GM19463 (cell line): ENCODE measurements at regions not wholly inside any gene's neighbourhood (a gene's known extent, or its start where the extent isn't known, plus 50 kb on each side); places are given as distances from the start of the nearest gene placed in this dataset.

Source experiments
- ATAC-seq: cut with Tn5 transposase; IDR thresholded peaks from one replicate; pipeline ENCODE4 v1.9.1; 2021; ENCODE audit warnings: mild to moderate bottlenecking, moderate library complexity; ENCODE audit not compliant: unreplicated experiment

GRCh38 chr1:244106837-244107493 lies 55.9 kb downstream of the ZBTB18 start:
- no peak for ATAC-seq

GRCh38 chr1:244111027-244111426 lies 59.9 kb downstream of the ZBTB18 start:
- no peak for ATAC-seq

DNA sequence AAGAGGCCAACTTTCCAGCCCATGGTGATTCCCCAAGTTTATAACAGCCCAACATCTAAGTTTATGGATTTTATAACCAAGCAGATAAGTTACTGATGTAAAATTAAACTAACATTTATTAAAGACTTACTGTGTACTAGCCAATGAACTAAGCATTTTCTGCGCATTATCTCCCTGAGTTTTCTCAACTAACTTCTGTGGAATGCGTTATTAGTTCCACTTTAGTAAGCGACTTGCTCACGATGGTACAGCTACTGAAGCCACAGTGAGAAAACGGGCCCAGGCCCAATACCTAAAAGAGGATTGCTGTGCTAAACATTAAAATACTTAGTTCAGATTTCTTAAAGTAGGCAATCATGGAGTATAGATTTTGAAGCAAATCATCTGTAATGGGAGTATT lies 61.0 kb downstream of the ZBTB18 start:
- no peak for ATAC-seq

- ATAC-seq: no peak
Measured at GRCh38 chr1:244112636-244113035, 61.6 kb downstream of the ZBTB18 start.

GRCh38 chr1:244113532-244114320 lies 62.6 kb downstream of the ZBTB18 start:
- no peak for ATAC-seq

DNA sequence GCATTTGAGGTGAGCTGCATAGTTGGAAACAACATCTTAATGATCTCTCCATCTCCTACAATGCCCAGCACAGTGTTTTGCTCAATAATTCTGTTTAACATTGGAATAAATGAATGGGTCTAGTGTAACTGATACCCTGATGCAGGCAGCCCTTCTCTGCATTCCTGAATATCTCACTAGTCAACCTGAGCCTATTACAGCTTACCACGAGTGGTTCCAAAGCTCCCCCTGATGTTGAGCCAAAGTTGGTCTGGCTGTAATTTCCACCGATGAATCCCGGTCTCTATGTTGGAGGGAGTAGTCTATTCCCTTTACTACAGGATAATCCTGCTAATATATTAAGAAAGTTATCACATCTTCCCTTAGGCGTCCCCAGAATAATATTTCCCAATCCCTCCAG lies 63.8 kb downstream of the ZBTB18 start:
- ATAC-seq: no peak

DNA sequence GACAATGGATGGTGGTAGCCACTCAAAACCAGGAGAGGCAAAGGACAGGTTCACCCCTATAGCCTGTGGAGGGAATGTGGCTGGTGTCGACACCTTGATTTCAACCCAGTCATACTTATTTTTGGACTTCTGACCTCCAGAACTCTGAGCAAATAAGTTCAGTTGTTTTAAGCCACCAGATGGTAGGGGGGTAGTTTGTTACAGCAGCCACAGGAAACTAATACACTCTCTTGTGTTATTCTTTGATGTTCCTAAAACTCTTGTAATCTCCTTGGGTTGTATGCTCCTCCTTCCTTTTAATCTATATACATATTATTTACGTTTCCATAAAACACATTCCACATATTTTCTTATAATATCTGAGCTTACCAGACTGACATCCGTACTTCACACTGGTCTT lies 65.9 kb downstream of the ZBTB18 start:
- ATAC-seq: no peak

- ATAC-seq: no peak
Measured at GRCh38 chr1:244118109-244118761, 67.2 kb downstream of the ZBTB18 start.

DNA sequence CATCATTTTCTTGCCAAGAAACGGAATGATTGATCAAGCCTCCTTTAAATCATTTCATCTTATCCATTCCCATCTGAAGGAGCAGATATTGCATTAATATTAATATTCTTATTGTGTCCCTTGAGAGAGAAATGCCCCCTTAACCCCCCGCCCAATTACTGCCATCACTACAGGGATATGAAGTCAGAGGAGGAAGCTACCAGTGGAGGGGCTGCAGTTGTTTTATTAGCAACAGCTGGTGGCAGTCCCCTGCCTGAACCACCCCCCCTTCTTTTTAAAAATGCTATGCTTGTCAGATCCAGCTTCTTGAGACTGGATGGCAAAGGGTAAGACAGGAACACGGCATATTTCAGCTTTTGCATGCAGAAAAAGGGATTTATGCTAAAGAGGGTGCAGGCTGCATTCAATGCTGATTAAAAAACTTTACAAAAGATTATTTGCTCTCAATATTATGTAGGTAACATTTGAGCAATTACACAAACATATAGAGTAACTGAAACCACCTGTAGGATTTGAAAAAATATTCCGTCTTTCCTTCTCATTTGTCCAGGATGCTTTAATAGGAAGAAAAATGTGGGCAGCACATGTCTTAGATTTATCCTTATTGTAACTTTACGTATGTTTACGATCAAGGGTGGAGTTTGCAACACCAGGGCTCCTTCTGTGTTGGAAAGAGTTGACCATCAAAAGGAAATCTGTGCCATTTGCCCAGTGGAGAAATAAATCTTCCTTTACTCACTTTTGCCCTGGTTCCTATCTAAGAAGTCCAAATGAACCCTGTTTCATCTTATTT lies 77.7 kb downstream of the ZBTB18 start:
- ATAC-seq: no peak

DNA sequence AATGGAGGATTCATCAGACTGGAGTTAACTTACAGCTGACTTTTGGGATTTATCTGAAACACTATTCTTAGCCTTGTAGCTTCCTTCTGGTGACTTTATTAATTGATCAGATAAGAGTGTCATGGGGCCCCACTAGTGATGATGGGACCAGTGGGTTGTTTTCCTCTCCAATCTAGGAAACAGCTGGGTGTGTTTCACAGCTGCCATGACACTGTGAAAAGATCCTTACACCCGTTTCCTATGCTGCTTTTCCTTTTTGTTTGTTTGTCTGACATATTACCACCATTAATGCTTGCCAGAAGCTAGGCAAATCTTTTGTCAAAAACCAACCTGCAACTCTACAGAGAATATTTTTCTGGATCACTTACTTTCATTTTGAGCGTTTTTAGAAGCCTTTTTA lies 86.2 kb downstream of the ZBTB18 start:
- no peak for ATAC-seq

DNA sequence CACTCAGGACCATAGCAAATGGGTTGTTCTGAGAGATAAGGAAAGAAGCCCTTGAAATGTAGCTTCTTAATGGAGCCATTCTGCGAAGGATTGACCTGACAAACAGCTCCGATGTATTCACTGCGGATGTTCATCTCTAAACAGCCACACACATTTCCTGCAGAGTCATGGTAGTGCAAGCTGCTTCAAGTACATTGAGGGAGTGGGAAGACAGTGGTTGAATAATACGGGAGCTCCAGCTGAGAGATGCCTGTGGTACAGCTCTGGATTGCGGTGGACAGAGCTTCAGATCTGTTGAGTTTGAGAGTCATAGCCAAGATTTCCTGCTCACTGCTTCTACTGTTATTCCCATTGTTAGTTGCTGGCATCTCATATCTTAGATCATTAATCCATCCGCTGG lies 86.6 kb downstream of the ZBTB18 start:
- no peak for ATAC-seq

- ATAC-seq: no peak
Measured at GRCh38 chr1:244138399-244138798, 87.3 kb downstream of the ZBTB18 start.

GRCh38 chr1:244139655-244140054 lies 88.6 kb downstream of the ZBTB18 start:
- ATAC-seq: no peak

- no peak for ATAC-seq
Measured at GRCh38 chr1:244140420-244140819, 89.3 kb downstream of the ZBTB18 start.

GRCh38 chr1:244144053-244144452 lies 93.0 kb downstream of the ZBTB18 start:
- ATAC-seq: no peak

DNA sequence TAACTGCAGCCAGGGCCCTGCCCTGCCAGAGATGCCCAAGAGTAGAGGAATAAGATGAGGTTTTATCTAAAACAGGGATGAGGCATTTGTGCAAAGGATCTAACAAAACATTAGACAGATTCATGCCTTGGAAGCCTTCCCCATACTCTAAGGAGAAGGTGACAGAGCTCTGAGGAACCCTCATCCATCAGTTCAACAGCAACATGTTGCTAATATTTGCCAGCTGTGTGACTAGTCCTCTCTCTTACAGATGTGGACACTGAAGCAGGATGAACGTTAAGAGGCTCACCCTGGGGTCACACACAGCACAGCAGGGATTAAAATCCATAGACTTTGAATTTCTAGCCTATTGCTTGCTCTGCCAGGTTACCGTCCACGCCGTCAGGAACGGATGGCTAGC lies 99.0 kb downstream of the ZBTB18 start:
- ATAC-seq: no peak

- no peak for ATAC-seq
Measured at GRCh38 chr1:244150665-244151064, 99.6 kb downstream of the ZBTB18 start.

DNA sequence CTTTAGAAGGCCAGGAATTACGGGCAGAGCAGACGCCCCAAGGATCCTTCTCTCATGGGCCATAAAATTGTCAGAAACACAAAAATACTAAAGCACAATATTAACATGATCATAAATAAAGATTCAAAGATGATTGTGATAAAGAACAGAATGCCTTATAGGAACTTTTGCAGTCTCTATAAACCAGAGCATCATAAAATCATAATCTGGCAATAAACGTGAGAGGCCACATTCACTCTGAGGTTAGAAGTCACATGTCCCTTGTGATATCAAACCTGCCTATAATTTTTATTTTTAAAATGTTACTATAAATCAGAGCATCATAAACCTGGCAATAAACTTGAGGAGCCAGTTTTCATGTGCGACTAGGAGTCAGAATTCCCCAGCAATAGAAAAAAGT lies 100.5 kb downstream of the ZBTB18 start:
- ATAC-seq: no peak

GRCh38 chr1:244154508-244154871 lies 103.4 kb downstream of the ZBTB18 start:
- no peak for ATAC-seq

- ATAC-seq: no peak
Measured at GRCh38 chr1:244154872-244155531, 103.9 kb downstream of the ZBTB18 start.

DNA sequence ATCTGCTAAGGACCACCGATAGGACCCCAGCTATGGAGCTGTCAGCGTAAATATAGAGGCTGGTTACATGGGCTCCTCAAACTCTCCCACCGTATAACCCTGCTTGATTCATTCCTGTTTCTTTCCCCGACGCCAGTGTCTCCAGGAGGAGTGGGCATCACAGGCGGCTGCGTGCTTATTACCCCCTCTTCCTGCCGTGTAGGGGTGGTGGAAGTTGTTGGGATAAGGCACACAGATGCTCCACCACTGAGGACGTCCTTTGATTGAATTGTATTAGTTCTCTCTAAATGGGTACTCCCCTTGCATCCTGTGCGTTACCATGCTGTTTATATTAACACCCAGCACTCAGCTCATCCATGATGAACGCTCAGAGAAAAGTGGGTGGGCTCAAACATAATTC lies 104.6 kb downstream of the ZBTB18 start:
- ATAC-seq: no peak
